T-helper 17 cell (primary cell): ENCODE measurements at regions not wholly inside any gene's neighbourhood (a gene's known extent, or its start where the extent isn't known, plus 50 kb on each side); places are given as distances from the start of the nearest gene placed in this dataset.

ENCODE experiments used
- ATAC-seq: fragments of 150-1000 bp; cut with Tn5 transposase; 2 replicates; pipeline ENCODE4 v1.10.0; 2021; ENCODE audit warnings: mild to moderate bottlenecking, moderate library complexity
- DNase-seq, 3 donors: peaks; one replicate each; pipeline versions ENCODE4 v3.0.0 to v3.0.0-alpha.2; 2020 to 2021
- H3K9me3 ChIP-seq: one replicate; pipeline ENCODE4 v1.7.0; 2013; ENCODE audit warnings: low read length, mild to moderate bottlenecking; ENCODE audit not compliant: control insufficient read depth, poor library complexity, severe bottlenecking
- H3K27ac Mint-ChIP-seq: one replicate; pipeline ENCODE4 v1.8.0; 2022; ENCODE audit warnings: mild to moderate bottlenecking, moderate library complexity, mixed read lengths
- H3K27me3 Mint-ChIP-seq: one replicate; pipeline ENCODE4 v1.8.0; 2022; ENCODE audit warnings: mixed read lengths
- H3K36me3 Mint-ChIP-seq: one replicate; pipeline ENCODE4 v1.8.0; 2022; ENCODE audit warnings: low read depth, mixed read lengths
- H3K4me1 Mint-ChIP-seq: one replicate; pipeline ENCODE4 v1.8.0; 2022; ENCODE audit warnings: mild to moderate bottlenecking, mixed read lengths
- H3K4me3 Mint-ChIP-seq: one replicate; pipeline ENCODE4 v1.8.0; 2022; ENCODE audit warnings: mild to moderate bottlenecking, moderate library complexity, mixed read lengths

DNA sequence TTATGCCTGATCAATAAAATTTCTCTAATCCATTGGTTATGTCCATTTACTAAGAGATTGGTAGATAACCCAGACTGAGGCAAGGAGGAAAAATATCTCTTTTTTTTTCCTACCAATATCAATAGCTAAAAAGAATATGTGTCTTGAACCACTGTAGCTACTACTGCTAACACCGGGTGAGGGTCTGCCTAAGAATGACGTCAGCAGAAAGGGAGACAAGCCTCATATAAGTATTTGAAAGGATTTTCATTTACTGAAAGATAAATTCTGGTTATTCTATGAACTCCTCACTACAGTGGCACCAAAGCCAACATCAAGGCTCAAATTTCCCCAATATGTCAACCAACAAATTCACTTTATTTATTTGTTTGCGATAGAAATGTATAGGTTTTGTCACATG lies 389.0 kb upstream of the ALCAM start:
- no peaks in the 10 kb centered on the region for H3K9me3 ChIP-seq
- no peak for ATAC-seq
- Mint-ChIP-seq H3K27ac (no peak overlapping the region), H3K36me3 (no peaks in the 10 kb centered on the region), H3K4me1 (no peaks in the 10 kb centered on the region), H3K4me3 (no peak overlapping the region), H3K27me3 (peaks cover 5% of the 10 kb centered on the region)
- DNase-seq: no peak

DNA sequence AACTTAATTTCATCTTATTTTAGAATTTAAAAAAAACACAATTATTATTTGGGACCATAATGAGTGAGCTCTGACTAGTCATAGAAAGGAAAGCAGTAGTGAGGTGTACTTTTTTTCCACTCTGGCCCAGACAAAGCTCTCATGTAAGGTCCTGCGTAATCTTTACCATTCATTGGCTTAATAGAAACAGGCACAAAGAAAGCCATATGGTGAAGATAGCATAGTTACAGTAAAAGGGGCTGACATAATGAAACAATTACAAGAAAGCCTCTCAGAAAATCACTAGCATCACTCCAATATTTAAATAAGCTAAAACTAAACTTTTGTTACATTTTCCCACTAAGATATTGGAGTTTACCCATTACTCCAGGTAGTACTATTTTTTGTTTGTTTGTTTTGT lies 384.6 kb upstream of the ALCAM start:
- H3K27me3 Mint-ChIP-seq: peaks cover 13% of the 10 kb centered on the region
- DNase-seq: no peak

DNA sequence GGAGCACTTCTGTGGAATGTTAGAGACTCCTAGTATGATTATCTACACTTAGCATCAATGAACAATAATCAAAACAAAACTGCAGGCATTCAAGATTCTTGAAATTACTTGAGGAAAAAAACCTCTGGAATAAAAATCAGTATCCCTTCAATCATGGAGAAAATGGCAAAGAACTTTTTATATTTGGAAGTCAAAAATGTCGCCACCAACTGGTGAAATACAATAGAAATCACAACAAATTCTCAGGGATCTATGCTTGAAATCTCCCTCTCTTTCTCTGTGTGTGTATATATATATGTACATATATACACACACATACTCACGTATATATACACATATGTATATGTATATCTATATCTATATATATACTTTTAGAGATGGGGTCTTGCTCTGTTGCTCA lies 378.9 kb upstream of the ALCAM start:
- ATAC-seq (no peak), DNase-seq (no peak)
- Mint-ChIP-seq H3K4me3 (no peak overlapping the region), H3K4me1 (no peaks in the 10 kb centered on the region), H3K27me3 (peaks cover 13% of the 10 kb centered on the region), H3K27ac (no peak overlapping the region), H3K36me3 (no peaks in the 10 kb centered on the region)
- no peaks in the 10 kb centered on the region for H3K9me3 ChIP-seq

More for the DNA sequence above, 384.6 kb upstream of the ALCAM start:
- no peak overlapping the region for H3K27ac Mint-ChIP-seq
- H3K4me1 Mint-ChIP-seq: no peaks in the 10 kb centered on the region
- no peaks in the 10 kb centered on the region for H3K9me3 ChIP-seq
- ATAC-seq: no peak
- H3K36me3 Mint-ChIP-seq: no peaks in the 10 kb centered on the region
- no peak overlapping the region for H3K4me3 Mint-ChIP-seq

DNA sequence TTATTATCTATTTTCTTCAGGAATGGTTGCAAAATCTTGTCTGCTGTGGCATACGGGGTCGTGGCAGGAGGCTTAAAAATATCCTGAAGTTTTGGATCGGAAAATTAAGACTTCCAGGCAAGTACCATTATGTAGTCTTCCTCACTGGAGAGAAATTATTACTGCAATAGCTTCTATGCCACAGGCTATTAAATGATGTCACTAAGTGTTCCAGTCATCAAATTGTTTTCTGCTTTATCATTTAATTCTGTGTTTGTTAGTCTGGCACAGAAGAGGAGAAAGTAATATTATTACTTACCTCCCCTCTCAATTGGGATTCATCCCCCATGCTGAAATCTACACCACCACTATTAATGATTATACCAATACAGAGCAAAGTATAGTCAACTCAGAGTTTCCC lies 378.2 kb upstream of the ALCAM start:
- Mint-ChIP-seq H3K36me3 (no peaks in the 10 kb centered on the region), H3K27ac (no peak overlapping the region), H3K4me3 (no peak overlapping the region), H3K27me3 (peaks cover 14% of the 10 kb centered on the region), H3K4me1 (no peaks in the 10 kb centered on the region)
- ATAC-seq (no peak), DNase-seq (no peak)
- no peaks in the 10 kb centered on the region for H3K9me3 ChIP-seq

DNA sequence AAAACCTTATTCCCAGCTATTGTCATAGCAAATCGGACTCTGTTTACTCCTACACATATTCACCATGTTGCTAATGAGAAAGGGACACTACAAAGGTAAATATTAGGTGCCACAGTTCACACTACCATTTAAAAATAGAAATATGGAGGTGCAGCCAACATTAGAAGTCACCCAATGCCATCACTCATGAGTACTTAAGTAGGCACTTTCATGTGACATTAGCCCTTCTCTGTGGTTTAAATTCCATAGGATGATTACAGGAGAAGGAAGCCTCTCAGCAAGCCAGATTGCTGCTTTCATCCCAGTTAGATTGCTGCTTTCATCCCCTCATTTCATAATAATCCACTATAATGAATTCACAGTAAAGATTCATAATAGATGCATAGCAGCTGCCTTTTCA lies 376.8 kb upstream of the ALCAM start:
- Mint-ChIP-seq H3K36me3 (no peaks in the 10 kb centered on the region), H3K4me1 (no peaks in the 10 kb centered on the region), H3K27ac (no peak overlapping the region), H3K27me3 (peaks cover 11% of the 10 kb centered on the region), H3K4me3 (no peak overlapping the region)
- no peak for ATAC-seq
- no peak for DNase-seq
- H3K9me3 ChIP-seq: no peaks in the 10 kb centered on the region

DNA sequence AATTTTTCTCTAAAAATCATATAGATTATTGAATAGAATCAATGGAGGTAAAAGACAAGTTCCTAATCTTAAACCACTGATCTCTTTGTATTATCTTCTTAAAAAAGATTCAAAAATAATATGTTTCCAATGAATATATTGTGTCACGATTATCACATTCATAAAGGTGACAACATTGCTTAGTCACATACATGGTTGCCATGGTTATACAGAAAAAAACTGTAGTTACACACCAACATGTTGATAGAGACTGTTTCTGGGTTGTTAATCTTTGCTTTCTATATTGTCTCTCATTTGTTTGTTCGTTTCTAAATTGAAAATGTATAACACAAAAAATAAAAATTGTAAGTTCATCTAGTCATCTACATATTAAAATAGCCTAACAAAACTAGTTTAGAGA lies 376.0 kb upstream of the ALCAM start:
- ATAC-seq (no peak), DNase-seq (no peak)
- no peaks in the 10 kb centered on the region for H3K9me3 ChIP-seq
- Mint-ChIP-seq H3K27ac (no peak overlapping the region), H3K36me3 (no peaks in the 10 kb centered on the region), H3K4me1 (no peaks in the 10 kb centered on the region), H3K4me3 (no peak overlapping the region), H3K27me3 (peaks cover 11% of the 10 kb centered on the region)

DNA sequence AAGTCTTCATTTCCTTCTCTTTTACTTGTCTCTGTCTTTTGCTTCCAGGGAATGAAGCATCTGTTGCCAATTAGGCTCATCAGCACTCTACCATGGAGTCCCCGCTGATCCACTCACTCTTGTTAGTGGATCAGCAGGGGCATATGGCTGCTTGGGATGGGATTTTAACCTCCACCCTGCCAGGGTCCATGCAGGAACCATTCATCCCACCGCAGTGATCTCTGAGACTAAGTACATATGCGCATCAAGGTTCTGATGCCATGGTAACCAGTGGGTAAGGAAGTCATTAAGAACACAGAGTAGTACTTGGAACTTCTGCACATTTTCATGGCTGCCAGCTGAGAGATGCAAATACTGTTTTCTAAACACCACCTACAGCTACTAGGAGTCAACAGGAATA lies 374.0 kb upstream of the ALCAM start:
- no peak overlapping the region for H3K4me3 Mint-ChIP-seq
- DNase-seq (no peak), ATAC-seq (no peak)
- no peaks in the 10 kb centered on the region for H3K36me3 Mint-ChIP-seq
- no peaks in the 10 kb centered on the region for H3K4me1 Mint-ChIP-seq
- peaks cover 11% of the 10 kb centered on the region for H3K27me3 Mint-ChIP-seq
- no peaks in the 10 kb centered on the region for H3K9me3 ChIP-seq
- H3K27ac Mint-ChIP-seq: no peak overlapping the region

DNA sequence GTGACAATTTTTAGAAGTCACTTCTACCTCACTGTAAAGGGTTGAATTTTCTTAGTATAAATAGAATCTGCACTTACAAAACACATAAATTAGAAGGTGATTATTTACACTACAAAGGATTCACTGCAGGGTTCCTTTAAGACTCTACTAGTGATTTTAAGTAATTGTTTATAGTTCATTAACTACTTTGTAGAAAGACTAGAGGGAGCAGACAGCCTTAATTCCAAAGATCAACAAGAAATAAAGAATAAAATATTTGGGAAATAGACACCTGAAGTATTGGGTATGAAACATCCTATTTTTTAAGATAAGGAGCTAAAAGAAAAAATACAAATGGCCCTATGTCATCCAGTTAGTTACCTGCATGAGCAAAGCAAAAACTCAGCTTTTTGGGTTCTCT lies 360.5 kb upstream of the ALCAM start:
- H3K4me1 Mint-ChIP-seq: no peaks in the 10 kb centered on the region
- H3K36me3 Mint-ChIP-seq: no peaks in the 10 kb centered on the region
- H3K27ac Mint-ChIP-seq: no peak overlapping the region
- no peaks in the 10 kb centered on the region for H3K9me3 ChIP-seq
- H3K27me3 Mint-ChIP-seq: no peaks in the 10 kb centered on the region
- DNase-seq (no peak), ATAC-seq (no peak)
- H3K4me3 Mint-ChIP-seq: no peak overlapping the region

DNA sequence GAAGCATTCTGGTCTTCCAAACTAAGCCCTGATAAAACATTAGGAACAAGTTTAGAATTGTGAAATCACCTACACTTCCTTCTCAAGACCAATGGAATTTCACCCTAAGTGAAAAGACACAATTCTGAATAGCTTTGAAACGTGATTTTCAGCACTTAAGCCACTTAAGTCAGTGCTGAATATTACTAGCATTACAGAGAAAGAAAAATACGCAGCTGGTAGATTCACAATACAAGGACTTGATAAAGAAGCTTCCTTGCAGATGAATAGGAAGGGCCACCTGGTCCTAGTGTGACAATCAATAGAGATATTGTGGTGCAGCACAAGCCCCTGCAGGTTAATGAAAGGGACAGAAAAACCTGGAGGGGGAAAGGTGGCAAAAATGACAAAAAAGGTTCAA lies 353.1 kb upstream of the ALCAM start:
- no peaks in the 10 kb centered on the region for H3K4me1 Mint-ChIP-seq

DNA sequence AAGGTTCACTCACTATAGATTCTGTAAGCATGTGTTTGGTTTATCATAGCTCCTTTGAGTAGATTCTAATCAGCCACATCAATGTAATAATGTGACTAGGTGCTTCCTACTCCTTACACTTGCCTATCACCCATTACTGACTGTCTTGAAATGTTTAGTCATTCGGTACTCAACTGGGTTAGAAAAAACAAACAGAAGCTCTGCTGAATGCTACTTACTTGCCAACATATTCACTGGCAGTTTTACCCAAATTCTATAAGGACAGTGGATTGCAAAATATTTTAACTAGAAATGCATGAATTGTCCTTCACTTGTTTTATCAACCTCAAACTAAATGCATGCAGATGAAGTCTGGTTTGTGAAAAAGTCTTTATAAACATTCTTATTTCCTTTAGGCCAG lies 352.1 kb upstream of the ALCAM start:
- Mint-ChIP-seq H3K4me1 (no peaks in the 10 kb centered on the region), H3K4me3 (no peak overlapping the region), H3K27me3 (peaks cover 4% of the 10 kb centered on the region), H3K36me3 (no peaks in the 10 kb centered on the region), H3K27ac (no peak overlapping the region)
- no peaks in the 10 kb centered on the region for H3K9me3 ChIP-seq
- DNase-seq (no peak), ATAC-seq (no peak)

More for the DNA sequence above, 353.1 kb upstream of the ALCAM start:
- H3K36me3 Mint-ChIP-seq: no peaks in the 10 kb centered on the region
- ATAC-seq (no peak), DNase-seq (no peak)
- no peak overlapping the region for H3K27ac Mint-ChIP-seq
- no peaks in the 10 kb centered on the region for H3K9me3 ChIP-seq
- H3K27me3 Mint-ChIP-seq: peaks cover 4% of the 10 kb centered on the region
- H3K4me3 Mint-ChIP-seq: no peak overlapping the region

DNA sequence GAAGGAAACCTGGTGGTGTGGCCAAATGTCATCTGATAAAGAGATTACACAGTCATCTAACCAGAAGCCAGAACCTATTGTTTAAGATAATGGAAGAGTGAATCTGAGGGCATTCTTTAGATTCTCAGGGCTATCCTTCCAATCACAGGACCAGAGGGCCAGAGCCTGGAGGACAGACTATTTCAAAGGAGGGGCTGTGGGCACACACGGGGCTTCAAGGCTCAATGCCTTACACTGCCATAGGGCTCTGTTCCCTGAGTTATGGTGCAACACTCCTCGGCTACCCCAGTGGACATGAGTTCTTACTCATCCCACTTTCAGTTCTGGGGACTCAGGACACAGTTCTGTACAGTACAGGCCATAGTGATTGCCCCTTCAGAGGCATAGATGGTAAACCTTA lies 343.9 kb upstream of the ALCAM start:
- H3K36me3 Mint-ChIP-seq: no peaks in the 10 kb centered on the region
- H3K27ac Mint-ChIP-seq: no peak overlapping the region
- no peaks in the 10 kb centered on the region for H3K4me1 Mint-ChIP-seq
- no peak overlapping the region for H3K4me3 Mint-ChIP-seq
- peaks cover 4% of the 10 kb centered on the region for H3K27me3 Mint-ChIP-seq
- no peak for ATAC-seq
- DNase-seq: no peak
- no peaks in the 10 kb centered on the region for H3K9me3 ChIP-seq

DNA sequence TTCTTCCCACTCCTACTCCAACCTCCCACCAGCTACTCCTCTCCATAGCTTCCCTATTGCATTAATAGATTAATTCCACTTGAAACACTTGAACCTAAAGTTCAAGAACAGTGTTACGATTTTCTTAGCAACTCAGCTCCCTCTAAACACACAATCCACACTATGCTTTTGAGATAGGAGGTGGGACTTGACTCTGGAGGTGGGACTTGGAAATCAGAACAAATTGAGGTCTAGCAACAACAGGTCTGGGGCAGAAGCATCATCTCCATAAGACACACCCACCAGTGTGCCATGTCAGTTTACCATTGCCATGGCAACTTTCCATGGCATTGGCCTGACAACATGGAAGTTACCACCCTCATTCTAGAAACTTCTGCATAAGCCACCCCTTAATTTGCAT lies 336.5 kb upstream of the ALCAM start:
- Mint-ChIP-seq H3K27me3 (no peaks in the 10 kb centered on the region), H3K27ac (no peak overlapping the region), H3K4me3 (no peak overlapping the region), H3K4me1 (no peaks in the 10 kb centered on the region), H3K36me3 (no peaks in the 10 kb centered on the region)
- H3K9me3 ChIP-seq: no peaks in the 10 kb centered on the region
- ATAC-seq: no peak
- no peak for DNase-seq

DNA sequence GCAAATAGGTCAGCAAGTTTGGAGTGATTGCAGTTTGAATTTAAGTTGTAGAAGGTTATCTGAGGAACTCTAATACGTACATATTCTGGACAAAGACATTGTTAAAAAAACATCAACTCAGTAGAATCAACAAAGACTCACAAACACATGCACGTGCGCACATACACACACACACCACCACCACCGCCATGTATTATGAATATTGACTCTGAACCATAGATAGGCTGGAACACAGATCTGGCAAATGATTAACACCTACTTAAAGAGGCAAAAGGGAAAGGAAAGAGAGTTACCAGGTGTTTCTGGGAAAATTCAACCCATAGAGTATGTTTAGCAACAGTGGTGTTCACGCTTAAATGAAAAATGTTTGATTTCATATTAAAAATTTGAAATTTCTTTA lies 334.2 kb upstream of the ALCAM start:
- no peaks in the 10 kb centered on the region for H3K36me3 Mint-ChIP-seq
- no peaks in the 10 kb centered on the region for H3K9me3 ChIP-seq
- H3K4me3 Mint-ChIP-seq: no peak overlapping the region
- H3K27me3 Mint-ChIP-seq: no peaks in the 10 kb centered on the region
- ATAC-seq (no peak), DNase-seq (no peak)
- no peak overlapping the region for H3K27ac Mint-ChIP-seq
- no peaks in the 10 kb centered on the region for H3K4me1 Mint-ChIP-seq

DNA sequence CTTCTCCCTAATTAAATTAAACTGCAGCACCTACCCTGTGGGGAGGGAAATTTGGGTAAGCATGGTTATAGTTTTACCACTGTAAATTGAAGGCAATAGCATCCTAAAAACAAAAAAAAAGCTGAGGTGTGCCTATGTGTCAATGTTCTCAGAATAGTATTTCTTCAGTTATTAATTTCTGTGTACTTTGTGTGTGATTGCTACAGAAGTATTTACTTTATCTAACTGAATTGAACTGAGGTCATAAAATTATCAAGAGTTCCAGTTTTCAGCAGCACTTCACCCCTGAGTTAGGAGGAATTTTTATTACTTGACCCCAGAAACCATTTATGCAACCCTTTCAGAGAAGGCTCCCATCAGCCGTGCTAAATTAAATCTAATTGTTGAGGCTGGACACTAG lies 333.6 kb upstream of the ALCAM start:
- no peaks in the 10 kb centered on the region for H3K4me1 Mint-ChIP-seq
- H3K9me3 ChIP-seq: no peaks in the 10 kb centered on the region
- H3K4me3 Mint-ChIP-seq: no peak overlapping the region
- ATAC-seq: no peak
- DNase-seq: no peak
- no peak overlapping the region for H3K27ac Mint-ChIP-seq
- H3K27me3 Mint-ChIP-seq: no peaks in the 10 kb centered on the region
- no peaks in the 10 kb centered on the region for H3K36me3 Mint-ChIP-seq

DNA sequence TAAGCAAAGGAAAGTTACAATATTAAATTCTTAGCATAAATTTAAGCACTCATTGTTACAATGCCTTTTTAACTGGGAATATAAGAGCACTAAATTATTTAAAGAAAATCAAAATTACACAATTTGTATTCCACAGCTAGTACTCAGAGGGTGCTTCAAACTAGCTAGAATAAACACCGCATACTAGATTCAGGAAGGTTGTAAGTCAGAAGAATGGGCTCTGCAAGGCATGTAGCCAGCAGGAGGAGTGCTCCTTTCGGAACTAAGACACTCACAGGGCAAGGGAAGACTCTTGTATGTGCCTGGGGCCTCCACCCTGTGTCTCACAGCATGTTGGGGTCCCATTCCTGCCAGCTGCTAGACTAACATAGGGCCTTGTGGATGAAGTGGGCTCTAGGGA lies 327.7 kb upstream of the ALCAM start:
- DNase-seq (no peak), ATAC-seq (no peak)
- Mint-ChIP-seq H3K36me3 (no peaks in the 10 kb centered on the region), H3K27ac (no peak overlapping the region), H3K4me1 (no peaks in the 10 kb centered on the region), H3K27me3 (no peaks in the 10 kb centered on the region), H3K4me3 (no peak overlapping the region)
- no peaks in the 10 kb centered on the region for H3K9me3 ChIP-seq
